Neural cell (in vitro differentiated cells): ENCODE measurements at regions not wholly inside any gene's neighbourhood (a gene's known extent, or its start where the extent isn't known, plus 50 kb on each side); places are given as distances from the start of the nearest gene placed in this dataset.

Experiments
- EP300 ChIP-seq: fragments of 450-650 bp; conservative IDR thresholded peaks from 2 replicates; pipeline ENCODE4 v1.6.1; 2014; ENCODE audit warnings: antibody characterized with exemption, mild to moderate bottlenecking, moderate library complexity; ENCODE audit not compliant: poor library complexity, severe bottlenecking
- EZH2 ChIP-seq: fragments of 200-600, 300-800 bp; shearing (Covaris generic), sonication (generic); IDR thresholded peaks from 2 replicates; pipeline ENCODE4 v1.6.1; 2014; ENCODE audit warnings: antibody characterized with exemption, low read length, borderline replicate concordance, mild to moderate bottlenecking; ENCODE audit not compliant: insufficient read depth, poor library complexity, severe bottlenecking
- POLR2AphosphoS5 ChIP-seq: IDR thresholded peaks from 2 replicates; pipeline ENCODE4 v1.6.1; 2012
- SMC3 ChIP-seq: fragments of 450-650 bp; conservative IDR thresholded peaks from 2 replicates; pipeline ENCODE4 v1.6.1; 2014; ENCODE audit warnings: antibody characterized with exemption, mild to moderate bottlenecking, moderate library complexity; ENCODE audit not compliant: poor library complexity
- TF ChIP-seq, protein P1 (sequence below): fragments of 450-650 bp; IDR thresholded peaks from 2 replicates; pipeline ENCODE4 v1.5.1; 2014; ENCODE audit warnings: antibody characterized with exemption, mild to moderate bottlenecking, moderate library complexity; ENCODE audit not compliant: poor library complexity, severe bottlenecking

DNA sequence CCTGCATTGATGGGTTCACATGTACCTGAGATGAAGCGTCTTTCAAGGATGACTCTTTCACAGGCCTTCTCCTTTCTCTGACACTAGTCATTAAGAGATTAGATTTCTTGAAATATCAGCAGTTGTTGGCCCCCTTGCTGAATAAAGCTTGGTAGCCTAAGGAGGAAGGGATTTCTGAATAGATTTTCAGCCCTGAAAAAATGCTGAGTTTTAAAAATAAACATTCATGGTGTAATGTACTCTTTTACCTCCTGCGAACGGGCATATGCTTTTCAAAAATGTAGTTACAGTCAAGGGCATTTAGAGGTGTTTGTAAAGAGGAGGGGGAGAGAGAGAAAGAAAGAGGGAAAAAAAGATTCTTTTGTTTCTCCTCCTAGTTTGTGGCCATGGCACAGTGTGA lies 222.7 kb downstream of the SOX4 start:
- TF ChIP-seq, protein P1, sequence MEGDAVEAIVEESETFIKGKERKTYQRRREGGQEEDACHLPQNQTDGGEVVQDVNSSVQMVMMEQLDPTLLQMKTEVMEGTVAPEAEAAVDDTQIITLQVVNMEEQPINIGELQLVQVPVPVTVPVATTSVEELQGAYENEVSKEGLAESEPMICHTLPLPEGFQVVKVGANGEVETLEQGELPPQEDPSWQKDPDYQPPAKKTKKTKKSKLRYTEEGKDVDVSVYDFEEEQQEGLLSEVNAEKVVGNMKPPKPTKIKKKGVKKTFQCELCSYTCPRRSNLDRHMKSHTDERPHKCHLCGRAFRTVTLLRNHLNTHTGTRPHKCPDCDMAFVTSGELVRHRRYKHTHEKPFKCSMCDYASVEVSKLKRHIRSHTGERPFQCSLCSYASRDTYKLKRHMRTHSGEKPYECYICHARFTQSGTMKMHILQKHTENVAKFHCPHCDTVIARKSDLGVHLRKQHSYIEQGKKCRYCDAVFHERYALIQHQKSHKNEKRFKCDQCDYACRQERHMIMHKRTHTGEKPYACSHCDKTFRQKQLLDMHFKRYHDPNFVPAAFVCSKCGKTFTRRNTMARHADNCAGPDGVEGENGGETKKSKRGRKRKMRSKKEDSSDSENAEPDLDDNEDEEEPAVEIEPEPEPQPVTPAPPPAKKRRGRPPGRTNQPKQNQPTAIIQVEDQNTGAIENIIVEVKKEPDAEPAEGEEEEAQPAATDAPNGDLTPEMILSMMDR, result no peak
- TF ChIP-seq EZH2 (no peak), EP300 (no peak), SMC3 (no peak), POLR2AphosphoS5 (no peak)
